IMR-90 (cell line): ENCODE measurements at regions not wholly inside any gene's neighbourhood (a gene's known extent, or its start where the extent isn't known, plus 50 kb on each side); places are given as distances from the start of the nearest gene placed in this dataset.
"Not testable (repeated sequence)": the region's sequence is repeated elsewhere in the genome, so short reads cannot be mapped to it uniquely, and the experiment has no call there.

ENCODE experiments used
- ATAC-seq: fragments of 200-7000 bp; cut with Tn5 transposase; 2 replicates; pipeline ENCODE4 v1.9.1; 2020; ENCODE audit warnings: low read depth, mild to moderate bottlenecking, moderate library complexity
- BruUV-seq: library from RNA; stranded (reverse); fragments of 400-500 nt; replicated peaks from 2 replicates; lab custom pipeline; 2021; lab: Mats Ljungman, UMichigan
- CTCF ChIA-PET: fragments of 300-600 bp; formaldehyde crosslinking; extraction: SDS; loops from one replicate; lab custom pipeline; 2021; ENCODE audit warnings: antibody characterized with exemption; lab: Yijun Ruan, JAX
- POLR2A ChIA-PET: fragments of 300-600 bp; sonication (Branson Sonifier 250); formaldehyde crosslinking; loops from one replicate; lab custom pipeline; 2022; ENCODE audit warnings: antibody characterized with exemption; ENCODE audit not compliant: unreplicated experiment; lab: Charles Lee
- DNase-seq: peaks from one replicate; pipeline ENCODE4 v3.0.0; 2013
- H2AFZ ChIP-seq: replicated peaks from 2 replicates; pipeline ENCODE3; 2013; ENCODE audit warnings: low read length, mild to moderate bottlenecking; ENCODE audit not compliant: poor library complexity
- H2AK5ac ChIP-seq: 2 replicates; pipeline ENCODE4 v1.6.1; 2013; ENCODE audit warnings: low read depth, low read length, inconsistent platforms
- H2AK9ac ChIP-seq: replicated peaks from 2 replicates; pipeline ENCODE3; 2013; ENCODE audit warnings: mild to moderate bottlenecking, low read depth, low read length, moderate library complexity; ENCODE audit not compliant: poor library complexity
- H2BK120ac ChIP-seq: 2 replicates; pipeline ENCODE4 v1.6.1; 2013; ENCODE audit warnings: low read depth, low read length, inconsistent platforms
- H2BK15ac ChIP-seq: 3 replicates; pipeline ENCODE4 v1.6.1; 2013; ENCODE audit warnings: low read depth, low read length, inconsistent platforms
- H2BK20ac ChIP-seq: 2 replicates; pipeline ENCODE4 v1.6.1; 2013; ENCODE audit warnings: low read depth, mild to moderate bottlenecking, inconsistent platforms, low read length, moderate library complexity
- H2BK5ac ChIP-seq: 2 replicates; pipeline ENCODE4 v1.6.1; 2013; ENCODE audit warnings: mild to moderate bottlenecking, low read depth, low read length, inconsistent platforms; ENCODE audit not compliant: poor library complexity, severe bottlenecking
- H3K14ac ChIP-seq: replicated peaks from 2 replicates; pipeline ENCODE4 v1.6.1; 2013; ENCODE audit warnings: low read depth, low read length, inconsistent platforms
- H3K18ac ChIP-seq: 2 replicates; pipeline ENCODE4 v1.6.1; 2013; ENCODE audit warnings: low read depth, low read length, control low read depth
- H3K23ac ChIP-seq: 2 replicates; pipeline ENCODE4 v1.6.1; 2013; ENCODE audit warnings: low read depth, low read length, inconsistent platforms
- H3K27ac ChIP-seq: 2 replicates; pipeline ENCODE4 v1.5.1; 2013; ENCODE audit warnings: mild to moderate bottlenecking, control low read depth, low read length; ENCODE audit not compliant: insufficient read depth
- H3K27me3 ChIP-seq: 2 replicates; pipeline ENCODE4 v1.6.1; 2013; ENCODE audit warnings: low read length; ENCODE audit not compliant: control insufficient read depth, insufficient read depth
- H3K36me3 ChIP-seq: 2 replicates; pipeline ENCODE4 v1.6.1; 2013; ENCODE audit warnings: low read length, mixed read lengths; ENCODE audit not compliant: control insufficient read depth, insufficient read depth
- H3K4ac ChIP-seq: 2 replicates; pipeline ENCODE4 v1.6.1; 2013; ENCODE audit warnings: low read depth, low read length, inconsistent platforms
- H3K4me1 ChIP-seq: 2 replicates; pipeline ENCODE4 v1.6.1; 2013; ENCODE audit warnings: low read length, mixed read lengths; ENCODE audit not compliant: control insufficient read depth, insufficient read depth
- H3K4me2 ChIP-seq: 2 replicates; pipeline ENCODE4 v1.6.1; 2013; ENCODE audit warnings: low read depth, mild to moderate bottlenecking, control low read depth, low read length, moderate library complexity
- H3K4me3 ChIP-seq: 2 replicates; pipeline ENCODE4 v1.5.1; 2013; ENCODE audit warnings: low read depth, mild to moderate bottlenecking, control low read depth, low read length, moderate library complexity; ENCODE audit not compliant: insufficient read depth
- H3K56ac ChIP-seq: 2 replicates; pipeline ENCODE4 v1.6.1; 2013; ENCODE audit warnings: low read length, inconsistent platforms; ENCODE audit not compliant: insufficient read depth; ENCODE audit errors: extremely low read depth
- H3K79me1 ChIP-seq, 2 experiments: 2 replicates each; pipeline ENCODE4 v1.6.1; 2013; ENCODE audit warnings: low read length in 2 of 2, inconsistent platforms in 1 of 2, low read depth in 1 of 2
- H3K9ac ChIP-seq: 2 replicates; pipeline ENCODE4 v1.6.1; 2013; ENCODE audit warnings: low read depth, low read length, control low read depth
- H3K9me1 ChIP-seq: 2 replicates; pipeline ENCODE4 v1.6.1; 2013; ENCODE audit warnings: low read length, inconsistent platforms; ENCODE audit not compliant: insufficient read depth
- H3K9me3 ChIP-seq: 2 replicates; pipeline ENCODE4 v1.6.1; 2013; ENCODE audit warnings: low read length; ENCODE audit not compliant: control insufficient read depth, insufficient read depth
- H4K20me1 ChIP-seq: 2 replicates; pipeline ENCODE4 v1.6.1; 2013; ENCODE audit warnings: low read length, inconsistent platforms; ENCODE audit not compliant: insufficient read depth
- H4K5ac ChIP-seq: 2 replicates; pipeline ENCODE4 v1.6.1; 2013; ENCODE audit warnings: mild to moderate bottlenecking, low read depth, low read length, control low read depth
- H4K8ac ChIP-seq, 2 experiments: 2 replicates each; pipeline ENCODE4 v1.6.1; 2013; ENCODE audit warnings: low read depth in 2 of 2, low read length in 2 of 2, control low read depth in 1 of 2, inconsistent platforms in 1 of 2
- H4K91ac ChIP-seq: 2 replicates; pipeline ENCODE4 v1.6.1; 2013; ENCODE audit warnings: low read depth, low read length, inconsistent platforms; ENCODE audit not compliant: insufficient read depth
- CEBPB ChIP-seq: IDR thresholded peaks from 2 replicates; pipeline ENCODE4 v1.6.1; 2012; ENCODE audit warnings: low read depth, low read length, improper control_type of control experiment
- MAZ ChIP-seq: IDR thresholded peaks from 2 replicates; pipeline ENCODE4 v1.6.1; 2012; ENCODE audit warnings: low read depth, mild to moderate bottlenecking, low read length, improper control_type of control experiment, moderate library complexity, borderline replicate concordance
- WGBS, 2 experiments: methylation state at CpG; one replicate each; pipeline versions ENCODE4 v1.1.5 to v1.1.7; 2013; ENCODE audit warnings: missing lambda C conversion rate in 2 of 2; ENCODE audit not compliant: insufficient read length in 1 of 2; ENCODE audit errors: extremely low coverage in 2 of 2; 5-methylcytosine and 5-hydroxymethylcytosine counted together
- dilution Hi-C: fragments of 300-500 bp; cut with HindIII; formaldehyde crosslinking; loops from one replicate; pipeline ENCODE4 v1.14.3; 2018; ENCODE audit warnings: low sequenced_read_pairs; ENCODE audit not compliant: unreplicated experiment
- in situ Hi-C: fragments of 300-500 bp; cut with MboI; formaldehyde crosslinking; loops from 3 replicates; pipeline ENCODE4 v1.14.3; 2019; ENCODE audit warnings: low sequenced_read_pairs, inconsistent platforms, mixed read lengths
- intact Hi-C: fragments of 100-400 bp; cut with micrococcal nuclease; formaldehyde crosslinking; loops from 2 replicates; pipeline ENCODE4 v1.10.0; 2022
- TF ChIP-seq, protein P1 (sequence below): fragments of 150-350 bp; IDR thresholded peaks from 2 replicates; pipeline ENCODE4 v1.6.1; 2017; ENCODE audit warnings: mild to moderate bottlenecking, antibody characterized with exemption, low read length, low read depth

GRCh38 chr6:56729719-56730118, 87.0 kb upstream of the DST start:
- Histone ChIP-seq H3K9ac (no peak overlapping the region), H3K4me2 (peak overlapping the region; percentile 7; the same call in 1 of the 2 replicates), H3K27ac (no peak overlapping the region; the same call in 1 of the 2 replicates), H3K4ac (peak overlapping the region; percentile 9; the same call in 1 of the 2 replicates), H2AK9ac (no peak overlapping the region), H3K14ac (no peak overlapping the region), H3K4me3 (no peak overlapping the region), H3K56ac (peak overlapping the region; percentile 42), H3K27me3 (no peaks in the 10 kb centered on the region), H3K9me3 (no peaks in the 10 kb centered on the region), H2AFZ (no peak overlapping the region), H4K91ac (peak overlapping the region; percentile 40; the same call in 1 of the 2 replicates), H3K18ac (peak overlapping the region; percentile 61; the same call in 1 of the 2 replicates), H3K79me1 (peaks cover 26 to 63% of the 10 kb centered on the region in 2 experiments), H2BK5ac (peak overlapping the region; percentile 96), H3K23ac (peak overlapping the region; percentile 37; the same call in 1 of the 2 replicates), H2BK120ac (peak overlapping the region; percentile 62; the same call in 1 of the 2 replicates), H4K5ac (peak overlapping the region; percentile 18; the same call in 1 of the 2 replicates), H3K9me1 (peaks cover 20% of the 10 kb centered on the region), H3K4me1 (peaks cover 20% of the 10 kb centered on the region), H2AK5ac (no peak overlapping the region), H4K8ac (peak overlapping the region in 1 of 2 experiments; percentile 83; a peak in 2 of 4 replicates), H3K36me3 (no peaks in the 10 kb centered on the region), H2BK20ac (peak overlapping the region; percentile 40; the same call in 1 of the 2 replicates), H4K20me1 (peaks cover 10% of the 10 kb centered on the region), H2BK15ac (peak overlapping the region; percentile 35; the same call in 2 of the 3 replicates)
- CTCF ChIA-PET: interaction anchor here (0.6 to 1.3 kb wide), 4 partner anchors 18 to 174 kb away, joined by 4 read pairs; no protein-coding TSS in a partner anchor
- peak; percentile 72 for DNase-seq
- TF ChIP-seq CEBPB (0 out of 2 replicates have a peak, but pooled peaks have one; percentile 6), MAZ (no peak)
- TF ChIP-seq, protein P1, sequence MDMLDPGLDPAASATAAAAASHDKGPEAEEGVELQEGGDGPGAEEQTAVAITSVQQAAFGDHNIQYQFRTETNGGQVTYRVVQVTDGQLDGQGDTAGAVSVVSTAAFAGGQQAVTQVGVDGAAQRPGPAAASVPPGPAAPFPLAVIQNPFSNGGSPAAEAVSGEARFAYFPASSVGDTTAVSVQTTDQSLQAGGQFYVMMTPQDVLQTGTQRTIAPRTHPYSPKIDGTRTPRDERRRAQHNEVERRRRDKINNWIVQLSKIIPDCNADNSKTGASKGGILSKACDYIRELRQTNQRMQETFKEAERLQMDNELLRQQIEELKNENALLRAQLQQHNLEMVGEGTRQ: no peak
- ATAC-seq: 0 out of 2 replicates have a peak, but pooled peaks have one; percentile 6
- WGBS, 2 experiments: no CpG with 5 or more reads among the region's 3 CpGs
- POLR2A ChIA-PET: no interaction called here
- in situ Hi-C loops: no loop called here
- dilution Hi-C loops: no loop called here
- no TSS peak for BruUV-seq
- intact Hi-C loops: no loop called here

DNA sequence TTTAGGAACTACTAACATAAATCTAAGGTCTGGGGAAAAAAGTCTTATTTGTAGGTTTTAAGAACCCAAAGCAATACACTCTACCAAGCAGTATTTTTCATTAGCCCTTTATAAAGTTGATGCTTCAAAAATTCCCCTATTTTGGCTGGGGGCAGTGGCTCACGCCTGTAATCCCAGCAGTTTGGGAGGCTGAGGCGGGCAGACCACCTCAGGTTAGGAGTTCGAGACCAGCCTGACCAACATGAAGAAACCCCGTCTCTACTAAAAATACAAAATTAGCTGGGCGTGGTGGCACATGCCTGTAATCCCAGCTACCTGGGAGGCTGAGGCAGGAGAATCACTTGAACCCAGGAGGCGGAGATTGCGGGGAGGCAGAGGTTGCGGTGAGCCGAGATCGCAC, 86.5 kb upstream of the DST start:
- POLR2A ChIA-PET, H4K91ac ChIP-seq, H3K4me2 ChIP-seq, dilution Hi-C loops, H2BK15ac ChIP-seq, H3K14ac ChIP-seq, H2BK20ac ChIP-seq, H3K27me3 ChIP-seq, H2AK5ac ChIP-seq, H2AFZ ChIP-seq, BruUV-seq, ATAC-seq, intact Hi-C loops, H2AK9ac ChIP-seq, H3K9ac ChIP-seq, H3K36me3 ChIP-seq, H3K56ac ChIP-seq, H4K5ac ChIP-seq, DNase-seq, H3K23ac ChIP-seq, H3K4me3 ChIP-seq, in situ Hi-C loops, H2BK120ac ChIP-seq, H3K9me3 ChIP-seq: not testable (repeated sequence)
- peaks cover 20% of the 10 kb centered on the region for H3K9me1 ChIP-seq
- peak overlapping the region; percentile 32 for H3K4ac ChIP-seq
- H4K8ac ChIP-seq: 0 out of 4 replicates have a peak overlapping the region, but pooled peaks of 1 of the 2 experiments have one; percentile 83
- peaks cover 20% of the 10 kb centered on the region for H3K4me1 ChIP-seq
- CTCF ChIA-PET: interaction anchor here (0.6 to 1.3 kb wide), 4 partner anchors 11 to 174 kb away, joined by 3 to 4 read pairs (median 4); no protein-coding TSS in a partner anchor
- no CpG with 5 or more reads among the region's 10 CpGs for WGBS, 2 experiments
- H3K79me1 ChIP-seq: peaks cover 28 to 66% of the 10 kb centered on the region in 2 experiments
- H2BK5ac ChIP-seq: peak overlapping the region; percentile 96
- 0 out of 2 replicates have a peak overlapping the region, but pooled peaks have one; percentile 31 for H3K18ac ChIP-seq
- H3K27ac ChIP-seq: peak overlapping the region; percentile 42; the same call in 1 of the 2 replicates
- peaks cover 14% of the 10 kb centered on the region for H4K20me1 ChIP-seq
